Esophagus squamous epithelium (tissue), 4 donors: ENCODE measurements at regions not wholly inside any gene's neighbourhood (a gene's known extent, or its start where the extent isn't known, plus 50 kb on each side); places are given as distances from the start of the nearest gene placed in this dataset.

Experiments
- CTCF ChIP-seq, 6 experiments: fragments of 450-650 bp in 4 of 6; fragments of 200-600 bp in 2 of 6; sonication (generic) in 2 of 6; IDR thresholded peaks; one replicate each; pipeline ENCODE4 v1.5.1; 2016 to 2019; ENCODE audit warnings: antibody characterized with exemption in 6 of 6, mild to moderate bottlenecking in 4 of 6, moderate library complexity in 4 of 6
- POLR2A ChIP-seq, 4 donors: fragments of 450-650 bp; IDR thresholded peaks; one replicate each; pipeline ENCODE4 v1.6.1; 2017; ENCODE audit warnings: antibody characterized with exemption in 4 of 4, mild to moderate bottlenecking in 4 of 4, moderate library complexity in 3 of 4

GRCh38 chr13:33450956-33451709 lies 165.6 kb upstream of the STARD13 start:
- TF ChIP-seq POLR2A (IDR thresholded peaks at IDR 0.05), result no peak
- TF ChIP-seq CTCF (IDR thresholded peaks at IDR 0.05), result no peak
